ENCODE measurements at regions not wholly inside any gene's neighbourhood (a gene's known extent, or its start where the extent isn't known, plus 50 kb on each side); places are given as distances from the start of the nearest gene placed in this dataset.

DNA sequence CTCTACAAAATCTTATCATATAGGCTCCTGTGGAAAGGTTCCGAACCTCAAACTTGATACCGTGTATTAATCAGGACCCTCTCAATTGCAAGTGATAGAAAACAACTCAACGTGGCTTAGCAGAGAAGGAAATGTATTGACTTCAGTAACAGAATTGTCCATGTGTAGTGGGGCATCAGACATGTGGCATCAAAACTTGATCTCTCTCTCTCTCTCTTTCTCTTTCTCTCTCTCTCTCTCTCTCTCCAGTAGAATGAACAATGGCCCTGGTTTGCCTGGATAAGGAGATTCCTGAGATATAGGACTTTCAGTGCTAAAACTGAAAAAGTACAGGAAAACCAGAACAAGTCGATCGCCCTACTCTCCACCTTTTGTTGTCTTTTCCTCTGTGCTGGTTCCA is 168.2 kb downstream of the DRD1 start:
- TF ChIP-seq, protein P1, sequence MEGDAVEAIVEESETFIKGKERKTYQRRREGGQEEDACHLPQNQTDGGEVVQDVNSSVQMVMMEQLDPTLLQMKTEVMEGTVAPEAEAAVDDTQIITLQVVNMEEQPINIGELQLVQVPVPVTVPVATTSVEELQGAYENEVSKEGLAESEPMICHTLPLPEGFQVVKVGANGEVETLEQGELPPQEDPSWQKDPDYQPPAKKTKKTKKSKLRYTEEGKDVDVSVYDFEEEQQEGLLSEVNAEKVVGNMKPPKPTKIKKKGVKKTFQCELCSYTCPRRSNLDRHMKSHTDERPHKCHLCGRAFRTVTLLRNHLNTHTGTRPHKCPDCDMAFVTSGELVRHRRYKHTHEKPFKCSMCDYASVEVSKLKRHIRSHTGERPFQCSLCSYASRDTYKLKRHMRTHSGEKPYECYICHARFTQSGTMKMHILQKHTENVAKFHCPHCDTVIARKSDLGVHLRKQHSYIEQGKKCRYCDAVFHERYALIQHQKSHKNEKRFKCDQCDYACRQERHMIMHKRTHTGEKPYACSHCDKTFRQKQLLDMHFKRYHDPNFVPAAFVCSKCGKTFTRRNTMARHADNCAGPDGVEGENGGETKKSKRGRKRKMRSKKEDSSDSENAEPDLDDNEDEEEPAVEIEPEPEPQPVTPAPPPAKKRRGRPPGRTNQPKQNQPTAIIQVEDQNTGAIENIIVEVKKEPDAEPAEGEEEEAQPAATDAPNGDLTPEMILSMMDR (conservative IDR thresholded peaks at IDR 0.05; ENCODE audit: low read length): no peak
- TF ChIP-seq EZH2phosphoT487 (IDR thresholded peaks at IDR 0.05; ENCODE audit: borderline replicate concordance): no peak
